ENCODE measurements at regions not wholly inside any gene's neighbourhood (a gene's known extent, or its start where the extent isn't known, plus 50 kb on each side); places are given as distances from the start of the nearest gene placed in this dataset.
"Not testable (repeated sequence)": the region's sequence is repeated elsewhere in the genome, so short reads cannot be mapped to it uniquely, and the experiment has no call there.

DNA sequence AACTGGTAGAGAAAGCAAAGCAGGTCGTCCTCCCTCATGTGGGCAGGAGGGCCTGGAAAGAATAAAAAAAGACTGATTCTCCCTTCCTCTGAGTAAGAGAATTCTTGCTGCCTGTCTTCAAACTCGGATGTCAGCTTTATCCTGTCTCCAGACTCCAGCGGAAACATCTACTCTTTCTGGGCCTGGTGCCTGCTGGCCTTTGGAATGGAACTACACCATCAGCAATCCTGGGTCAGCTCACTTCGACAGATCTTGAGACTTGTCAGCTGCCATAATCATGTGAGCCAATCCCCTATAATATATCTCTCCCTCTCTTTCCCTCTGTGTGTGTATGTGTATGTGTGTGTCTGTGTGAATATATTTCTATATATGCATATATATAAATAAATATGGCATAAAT is 411.0 kb upstream of the DPP6 start:
- intact Hi-C loops (cut with DNase I) = no loop called here
- no peak for DNase-seq (ENCODE audit: low spot score)

DNA sequence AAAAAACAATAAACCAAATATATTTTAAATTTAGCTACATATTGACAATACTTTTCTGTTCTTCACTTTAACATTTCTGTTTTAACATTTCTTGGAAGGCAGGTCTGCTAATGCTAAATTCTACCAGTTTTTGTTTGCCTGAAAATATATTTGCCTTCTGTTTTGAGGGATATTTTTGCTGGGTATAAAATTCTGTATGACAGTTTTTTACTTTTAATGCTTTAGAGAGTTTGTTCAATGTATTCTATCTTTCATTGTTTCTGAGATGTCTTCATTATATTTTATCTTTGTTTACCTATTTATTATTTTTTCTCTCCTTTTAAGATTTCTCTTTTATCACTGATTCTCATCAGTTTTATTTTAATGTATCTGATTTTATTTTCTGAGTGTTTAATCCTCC is 409.2 kb upstream of the DPP6 start:
- intact Hi-C loops (cut with DNase I) = no loop called here
- DNase-seq (ENCODE audit: low spot score) = no peak

DNA sequence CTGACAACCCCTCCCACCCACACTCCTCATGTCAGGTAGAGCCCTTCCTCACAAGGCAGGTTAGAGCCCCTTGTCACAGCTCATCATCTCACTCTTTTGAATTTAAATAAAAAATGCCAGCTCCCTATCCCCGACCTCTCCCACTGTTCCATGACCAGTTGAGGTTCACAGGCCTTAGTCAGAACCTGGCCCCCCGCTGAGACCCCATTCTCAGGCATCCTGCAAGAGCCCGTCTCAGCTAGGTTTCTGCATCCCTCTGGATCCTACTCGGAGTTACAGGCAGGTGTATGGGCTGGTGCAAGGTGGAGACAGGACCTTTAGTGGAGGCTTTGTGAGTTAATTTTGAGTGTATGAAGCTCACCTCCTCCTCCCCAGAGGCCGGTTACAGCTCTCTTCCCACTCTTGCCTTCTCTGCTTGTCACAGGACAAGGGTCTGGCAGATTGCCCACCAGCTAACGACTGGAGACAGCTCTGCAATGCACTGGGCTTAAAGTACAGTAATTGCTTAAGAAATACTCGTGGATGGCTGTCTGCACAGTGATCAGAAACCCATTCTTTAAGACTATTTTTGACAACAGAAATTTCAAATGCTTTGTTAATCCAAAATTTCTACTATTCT is 394.9 kb upstream of the DPP6 start:
- no peak for DNase-seq (ENCODE audit: low spot score)
- intact Hi-C loops (cut with DNase I) = no loop called here

DNA sequence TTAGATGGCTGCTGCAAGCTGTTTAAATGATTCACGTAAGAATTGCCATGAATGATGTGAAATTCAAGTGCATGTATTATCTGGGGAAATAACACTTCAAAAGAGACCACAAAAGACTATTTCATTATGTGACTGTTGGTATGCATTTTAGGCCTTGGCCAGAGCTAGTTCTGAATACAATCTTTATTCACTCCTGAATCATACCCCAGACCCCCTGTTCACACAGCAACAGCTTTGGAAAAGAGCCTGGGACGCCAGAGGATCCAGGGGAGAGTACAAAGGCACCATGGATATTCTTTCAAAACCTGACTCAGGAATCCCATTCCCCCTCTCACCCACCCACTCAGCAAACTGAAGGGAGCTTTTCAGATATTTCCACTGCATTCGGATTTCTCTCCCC is 377.1 kb upstream of the DPP6 start:
- no peak for DNase-seq (ENCODE audit: low spot score)
- intact Hi-C loops (cut with DNase I) = no loop called here

DNA sequence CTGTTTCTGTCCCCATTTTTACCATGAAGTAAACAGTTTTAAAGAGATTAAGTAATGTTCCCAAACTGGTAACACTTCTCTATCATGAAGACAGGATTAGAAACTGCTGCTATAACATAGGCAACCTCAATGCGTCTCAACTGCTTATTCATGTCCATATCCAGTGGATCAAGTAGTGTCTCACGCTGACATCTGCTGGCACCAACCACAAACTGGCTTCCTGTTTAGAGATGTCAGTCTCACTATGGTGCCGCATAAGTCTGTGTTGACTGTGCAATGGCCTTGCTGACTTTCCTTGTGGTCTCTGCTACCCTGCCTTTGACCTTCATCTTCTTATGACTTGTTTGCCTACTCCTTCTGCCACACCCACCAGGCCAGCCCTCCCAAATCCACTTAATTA is 369.6 kb upstream of the DPP6 start:
- intact Hi-C loops (cut with DNase I) = no loop called here
- DNase-seq (ENCODE audit: low spot score) = no peak

DNA sequence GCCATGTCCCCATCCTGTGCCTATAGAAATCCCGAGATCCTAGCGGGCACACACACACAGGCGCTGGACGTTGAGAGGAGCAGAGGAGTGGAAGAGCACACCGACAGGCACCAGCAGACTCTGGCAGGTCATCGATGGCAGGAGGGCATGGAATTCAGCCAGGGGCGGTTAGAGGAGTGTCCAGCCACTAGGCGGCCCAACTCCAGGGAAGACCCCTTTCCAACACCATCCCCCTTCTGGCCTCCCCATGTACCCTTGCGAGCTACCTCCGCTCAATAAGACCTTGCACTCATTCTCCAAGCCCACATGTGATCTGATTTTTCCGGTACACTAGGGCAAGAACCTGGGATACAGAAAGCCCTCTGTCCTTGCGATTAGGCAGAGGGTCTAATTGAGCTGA is 356.0 kb upstream of the DPP6 start:
- intact Hi-C loops (cut with DNase I) = no loop called here
- DNase-seq (ENCODE audit: low spot score) = no peak

DNA sequence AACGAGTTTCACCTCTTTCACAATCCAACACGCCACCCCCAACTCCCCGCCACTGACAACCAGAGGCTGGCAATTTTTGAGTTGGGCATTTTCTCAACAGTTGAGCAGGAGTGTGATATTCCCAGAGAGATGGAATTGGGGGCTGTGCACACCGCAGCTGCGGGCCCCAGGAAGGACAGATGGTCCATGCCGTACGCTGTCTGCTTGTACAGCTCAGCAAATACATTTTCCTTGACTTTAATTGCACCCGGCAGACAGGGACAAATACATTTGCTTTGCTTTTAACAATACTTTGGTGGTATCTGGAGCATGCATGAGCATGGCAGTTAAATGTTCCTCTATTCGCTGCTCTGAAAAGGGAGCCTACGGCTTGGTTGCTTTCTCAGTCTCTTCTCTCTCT is 354.2 kb upstream of the DPP6 start:
- no peak for DNase-seq (ENCODE audit: low spot score)
- intact Hi-C loops (cut with DNase I) = no loop called here

DNA sequence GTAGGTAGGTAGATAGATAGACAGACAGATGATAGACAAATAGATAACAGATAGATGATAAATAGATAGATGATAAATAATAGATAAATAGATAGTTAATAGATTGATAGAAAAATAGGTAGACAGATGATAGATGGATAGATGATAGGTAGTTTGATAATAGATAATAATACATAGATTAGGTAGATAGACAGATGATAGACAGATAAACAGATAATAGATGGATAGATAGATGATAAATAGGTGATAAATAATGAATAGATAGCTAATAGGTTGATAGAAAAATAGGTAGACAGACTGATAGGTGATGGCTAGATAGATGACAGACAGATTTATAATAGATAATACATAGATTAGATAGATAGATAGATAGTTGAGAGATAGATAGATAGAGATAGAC is 350.5 kb upstream of the DPP6 start:
- no peak for DNase-seq (ENCODE audit: low spot score)
- intact Hi-C loops (cut with DNase I) = no loop called here

DNA sequence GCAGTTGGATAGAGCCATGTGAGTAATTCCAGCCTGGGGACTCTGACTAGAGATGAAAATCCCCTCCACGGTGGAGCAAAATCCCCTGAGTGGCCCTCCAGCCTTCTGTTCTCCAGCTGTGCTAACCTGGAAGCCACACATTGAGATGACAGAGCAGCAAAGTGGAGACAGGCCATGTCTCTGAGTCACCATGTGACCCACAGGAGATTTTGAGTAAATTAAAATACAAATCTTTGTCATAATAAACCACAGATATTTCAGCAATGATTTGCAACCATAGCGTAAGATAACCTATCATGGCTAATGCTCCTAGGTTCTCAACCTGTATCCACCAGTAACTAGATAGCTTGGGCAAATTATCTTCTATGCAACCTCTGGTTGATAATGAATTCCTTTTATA is 328.3 kb upstream of the DPP6 start:
- intact Hi-C loops (cut with DNase I); DNase-seq (ENCODE audit: low spot score): not testable (repeated sequence)

DNA sequence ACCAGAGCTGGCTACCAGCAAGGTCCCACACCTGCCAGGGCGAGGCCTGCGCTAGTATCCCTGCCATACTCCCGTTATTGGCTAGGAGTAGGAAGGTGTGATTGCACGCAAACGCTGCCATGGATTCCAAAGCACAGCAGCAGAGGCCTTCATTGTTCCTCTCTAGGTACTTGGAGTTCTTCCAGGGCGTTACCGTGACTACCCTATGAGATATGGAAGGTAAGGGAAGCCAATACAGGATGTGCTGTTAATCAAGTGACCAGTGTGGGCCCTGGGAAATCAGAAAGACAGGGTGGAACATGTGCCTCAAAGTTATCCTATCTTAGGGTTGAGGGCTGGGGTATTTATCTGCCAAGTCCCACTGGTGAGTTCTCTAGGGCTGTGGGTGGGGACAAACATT is 320.7 kb upstream of the DPP6 start:
- DNase-seq (ENCODE audit: low spot score); intact Hi-C loops (cut with DNase I): not testable (repeated sequence)

DNA sequence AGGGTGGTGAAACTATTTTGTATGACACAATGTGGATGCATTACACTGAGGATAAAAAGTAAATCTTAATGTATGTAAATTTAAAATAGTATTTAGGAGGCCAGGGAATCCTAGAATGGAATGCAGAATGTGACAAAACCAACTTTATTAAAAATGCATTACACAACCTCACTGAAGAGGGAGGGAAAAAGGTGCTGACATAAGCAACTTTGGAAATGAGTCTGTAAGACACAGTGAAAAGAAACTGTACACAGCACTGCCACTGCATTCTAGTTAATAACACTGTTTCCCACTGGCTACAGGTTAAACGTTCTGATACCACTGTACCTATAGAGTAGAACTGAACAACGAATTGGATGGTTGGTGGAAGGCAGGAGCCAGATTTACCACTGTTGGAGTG is 308.8 kb upstream of the DPP6 start:
- intact Hi-C loops (cut with DNase I); DNase-seq (ENCODE audit: low spot score): not testable (repeated sequence)

DNA sequence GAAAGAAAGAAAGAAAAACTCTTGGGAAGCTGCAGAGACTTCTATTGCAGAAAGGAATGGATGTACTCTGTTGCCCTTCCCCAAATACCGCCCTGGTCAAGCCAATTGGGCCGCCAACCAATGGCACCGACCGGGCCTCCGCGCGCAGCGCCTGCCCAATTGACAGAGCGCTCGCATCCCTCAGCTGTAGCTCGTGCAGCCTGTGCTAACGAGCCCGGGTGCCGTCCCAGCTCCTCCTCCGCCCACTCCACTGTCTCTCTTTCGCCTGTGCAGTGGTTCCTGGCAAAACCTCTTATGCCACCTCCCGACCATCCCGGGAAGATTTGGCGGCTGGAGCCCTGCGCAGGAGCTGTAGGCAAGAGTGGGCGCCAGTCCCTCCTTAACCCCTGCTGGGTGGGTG is 304.2 kb upstream of the DPP6 start:
- intact Hi-C loops (cut with DNase I); DNase-seq (ENCODE audit: low spot score): not testable (repeated sequence)

DNA sequence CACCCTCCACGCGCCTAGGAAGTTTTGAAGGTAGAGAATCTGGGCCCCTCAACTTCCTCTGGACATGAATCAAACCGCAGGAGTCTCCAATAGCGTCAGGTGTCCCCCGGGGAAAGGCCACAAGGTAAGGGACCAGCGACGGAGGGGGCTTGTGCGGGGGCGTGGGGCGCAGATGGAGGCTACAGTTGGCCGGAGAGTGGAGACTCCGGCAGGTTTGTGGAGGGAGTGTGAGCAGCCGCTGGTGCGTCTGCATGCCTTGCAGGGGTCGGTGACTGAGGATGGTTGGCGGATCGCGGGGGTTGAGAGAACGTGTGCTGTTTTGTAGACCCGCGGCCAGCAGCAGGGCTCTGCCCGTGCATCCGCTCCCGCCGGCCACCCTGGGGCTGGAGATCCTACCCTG is 303.3 kb upstream of the DPP6 start:
- intact Hi-C loops (cut with DNase I); DNase-seq (ENCODE audit: low spot score): not testable (repeated sequence)

DNA sequence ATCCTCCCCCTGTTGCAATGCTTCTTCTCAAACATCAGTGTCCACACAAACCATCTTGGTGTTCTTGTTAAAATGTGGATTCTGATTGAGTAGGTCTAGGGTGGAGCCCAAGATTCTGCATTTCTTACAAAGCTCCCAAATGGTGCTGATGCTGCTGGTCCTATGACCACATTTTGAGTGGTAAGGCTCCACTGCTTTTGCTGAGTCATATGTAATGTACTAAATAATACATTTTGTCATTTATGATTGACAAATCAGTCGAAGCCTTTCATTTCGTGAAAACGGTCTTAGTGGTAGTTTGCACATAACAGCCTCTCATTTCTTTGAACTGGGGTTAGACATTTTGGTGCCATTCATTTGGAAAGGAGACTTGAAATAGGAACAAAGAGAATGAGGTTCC is 286.3 kb upstream of the DPP6 start:
- DNase-seq (ENCODE audit: low spot score) = not testable (repeated sequence)

DNA sequence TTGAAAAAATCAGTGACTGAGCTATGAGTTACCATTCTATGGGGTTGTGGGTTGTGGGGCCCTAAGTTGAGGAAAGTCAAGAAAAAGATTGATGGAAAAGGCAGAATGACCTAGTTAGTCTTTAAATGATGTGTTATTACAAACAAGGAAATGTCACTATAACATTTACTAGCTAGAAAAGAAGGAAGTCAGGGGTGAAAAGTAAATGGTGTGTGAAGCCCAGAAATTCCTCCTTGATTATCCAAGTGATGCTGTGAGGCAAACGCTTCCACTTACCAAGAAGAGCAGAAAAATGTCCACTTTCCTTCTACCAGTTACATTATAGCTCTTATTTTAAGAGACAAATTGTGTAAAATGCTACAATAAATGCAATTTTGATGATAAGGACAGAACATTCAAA is 285.3 kb upstream of the DPP6 start:
- DNase-seq (ENCODE audit: low spot score); intact Hi-C loops (cut with DNase I): not testable (repeated sequence)

More for the DNA sequence above, 286.3 kb upstream of the DPP6 start:
- intact Hi-C loops (cut with DNase I) = not testable (repeated sequence)

DNA sequence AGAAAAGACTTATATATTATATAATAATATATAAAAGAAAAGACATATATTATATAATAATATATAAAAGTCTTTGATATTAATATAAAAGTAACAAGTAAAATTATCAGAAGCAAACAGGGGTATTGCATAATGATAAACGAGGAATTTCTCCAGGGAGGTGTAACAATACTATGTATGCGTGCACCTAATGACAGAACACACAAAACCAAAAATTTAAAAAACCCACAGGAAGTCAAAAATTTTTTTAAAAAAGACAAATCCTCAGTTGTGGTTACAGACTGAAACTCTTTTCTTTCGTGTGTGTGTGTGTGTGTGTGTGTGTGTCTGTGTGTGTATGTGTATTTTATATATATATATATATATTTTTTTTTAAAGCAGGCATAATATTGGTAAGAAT is 279.2 kb upstream of the DPP6 start:
- no peak for DNase-seq (ENCODE audit: low spot score)
- intact Hi-C loops (cut with DNase I) = no loop called here

DNA sequence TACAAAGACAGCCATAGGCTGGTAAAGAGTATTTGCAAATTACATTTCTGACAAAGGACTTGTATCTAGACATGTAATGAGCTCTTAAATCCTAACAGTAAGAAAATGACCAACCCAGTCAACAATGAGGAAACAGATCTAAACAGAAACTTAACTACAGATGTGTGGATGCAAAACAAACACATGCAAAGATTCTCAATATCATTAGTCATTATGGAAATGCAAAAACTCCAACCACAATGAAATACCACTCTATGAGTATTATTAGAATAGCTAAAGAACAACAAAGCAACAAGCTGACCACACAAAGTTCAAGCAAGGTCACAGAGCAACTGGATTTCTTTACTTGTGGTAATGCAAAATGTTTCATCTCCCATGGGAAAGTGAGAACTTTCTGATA is 275.3 kb upstream of the DPP6 start:
- intact Hi-C loops (cut with DNase I); DNase-seq (ENCODE audit: low spot score): not testable (repeated sequence)

DNA sequence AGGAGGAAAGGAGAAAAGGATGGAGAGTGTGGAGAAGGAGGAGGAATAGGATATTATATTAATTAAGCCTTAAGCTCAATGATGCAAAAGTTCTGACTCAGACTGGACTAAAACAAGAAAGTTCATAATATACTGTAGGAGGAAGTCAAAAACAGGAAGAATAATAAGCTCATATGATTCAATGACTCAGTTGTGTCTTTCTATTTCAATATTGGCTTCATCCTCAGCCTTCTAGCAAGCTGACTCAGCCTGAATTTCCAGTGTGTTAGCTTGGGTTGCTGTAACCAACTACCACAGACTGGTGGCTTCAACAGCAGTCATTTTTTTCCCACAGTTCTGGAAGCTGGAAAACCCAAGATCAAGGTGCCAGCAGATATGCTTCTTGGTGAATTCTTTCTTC is 254.8 kb upstream of the DPP6 start:
- intact Hi-C loops (cut with DNase I); DNase-seq (ENCODE audit: low spot score): not testable (repeated sequence)

DNA sequence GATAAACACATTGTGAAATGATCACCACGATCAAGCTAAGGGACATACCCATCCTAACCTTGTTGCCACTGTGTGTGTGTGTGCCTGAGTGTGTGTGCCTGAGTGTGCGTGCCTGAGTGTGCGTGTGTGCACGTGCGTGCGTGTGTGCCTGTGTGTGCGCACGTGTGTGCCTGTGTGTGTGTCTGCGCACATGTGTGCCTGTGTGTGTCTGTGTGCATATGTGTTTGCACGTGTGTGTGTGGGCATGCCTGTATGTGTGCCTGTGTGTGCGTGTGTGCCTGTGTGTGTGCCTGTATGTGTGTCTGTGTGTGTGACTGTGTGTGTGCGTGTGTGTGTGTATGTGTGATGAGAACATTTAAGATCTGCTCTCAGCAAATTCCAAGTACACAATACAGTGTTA is 244.1 kb upstream of the DPP6 start:
- intact Hi-C loops (cut with DNase I) = no loop called here
- no peak for DNase-seq (ENCODE audit: low spot score)

DNA sequence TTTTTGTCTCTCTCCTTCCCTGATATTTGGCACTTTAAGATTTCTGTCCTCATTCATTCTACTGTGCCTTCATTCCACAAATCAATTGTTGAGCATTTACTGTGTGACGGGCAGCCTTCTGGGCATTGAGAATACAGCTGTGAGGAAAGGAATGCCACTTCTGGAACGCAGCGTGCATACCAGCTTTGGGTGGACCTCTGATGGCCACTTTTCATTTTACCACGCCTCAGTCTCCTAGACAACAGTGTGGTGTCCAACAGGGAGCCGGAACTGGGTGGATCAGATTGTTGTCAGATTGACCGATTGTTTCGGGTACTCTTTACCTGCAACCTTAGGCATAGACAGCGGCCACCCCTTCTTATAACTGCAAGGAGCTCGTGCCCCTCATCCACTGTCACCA is 222.7 kb upstream of the DPP6 start:
- DNase-seq (ENCODE audit: low spot score) = no peak
- intact Hi-C loops (cut with DNase I) = no loop called here

DNA sequence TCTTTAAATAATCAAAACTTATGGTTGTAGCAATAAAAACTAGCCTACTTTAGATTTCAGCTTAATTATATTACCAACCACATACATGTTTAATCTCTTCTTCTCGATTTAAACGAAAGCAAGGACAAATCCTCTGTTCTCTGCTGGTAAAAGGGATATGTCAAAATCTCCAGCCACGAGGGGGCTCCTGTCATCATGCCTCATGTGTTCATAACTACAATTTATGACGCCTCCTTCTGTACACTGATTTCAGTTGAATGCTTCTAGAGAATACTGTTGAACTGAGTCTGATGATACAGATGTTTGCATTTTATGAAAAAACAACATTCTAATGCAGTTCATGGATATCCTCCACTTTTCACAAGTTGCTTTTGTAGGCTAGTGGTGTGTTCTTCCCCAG is 220.0 kb upstream of the DPP6 start:
- no peak for DNase-seq (ENCODE audit: low spot score)
- intact Hi-C loops (cut with DNase I) = no loop called here

DNA sequence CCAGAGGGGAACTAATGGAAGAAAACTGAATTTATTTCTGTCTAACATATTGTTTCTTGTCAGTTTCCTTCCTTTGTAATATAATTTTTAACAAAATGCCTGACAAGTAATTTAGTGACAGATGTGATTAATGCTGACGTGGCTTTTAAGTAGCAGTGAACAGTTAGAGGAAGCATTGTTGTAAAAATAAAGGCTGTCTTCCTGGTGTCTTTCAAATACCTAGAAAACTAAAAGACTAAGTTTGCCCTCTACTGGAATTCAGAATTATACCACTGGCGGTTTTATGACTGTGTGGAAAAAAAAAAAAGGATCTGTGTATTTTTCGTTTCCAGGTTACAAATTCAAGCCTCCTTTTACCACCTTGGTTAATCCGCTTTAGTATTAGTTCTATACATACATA is 217.1 kb upstream of the DPP6 start:
- no peak for DNase-seq (ENCODE audit: low spot score)
- intact Hi-C loops (cut with DNase I) = no loop called here
